ENCODE measurements at regions not wholly inside any gene's neighbourhood (a gene's known extent, or its start where the extent isn't known, plus 50 kb on each side); places are given as distances from the start of the nearest gene placed in this dataset.

GRCh38 chr7:50166997-50167965 is 74.2 kb upstream of the ZPBP start:
- H3K27me3 Mint-ChIP-seq, result no peaks in the 10 kb centered on the region
- no peaks in the 10 kb centered on the region for H3K9me3 Mint-ChIP-seq
- H3K36me3 Mint-ChIP-seq, result no peaks in the 10 kb centered on the region
- peak overlapping the region; percentile 19 to 39 (median 31) for H3K27ac Mint-ChIP-seq
- peaks cover 22 to 29% (median 22%) of the 10 kb centered on the region in 3 donors for H3K4me1 Mint-ChIP-seq
- H3K4me3 Mint-ChIP-seq, result peak overlapping the region in 2 of 4 donors; percentile 59 to 67

GRCh38 chr7:50164559-50165170 is 71.6 kb upstream of the ZPBP start:
- Mint-ChIP-seq H3K4me3 (peak overlapping the region in 1 of 4 donors; percentile 58), H3K27ac (no peak overlapping the region), H3K27me3 (no peaks in the 10 kb centered on the region), H3K36me3 (no peaks in the 10 kb centered on the region), H3K9me3 (no peaks in the 10 kb centered on the region), H3K4me1 (peaks cover 22 to 29% (median 22%) of the 10 kb centered on the region in 3 donors)

DNA sequence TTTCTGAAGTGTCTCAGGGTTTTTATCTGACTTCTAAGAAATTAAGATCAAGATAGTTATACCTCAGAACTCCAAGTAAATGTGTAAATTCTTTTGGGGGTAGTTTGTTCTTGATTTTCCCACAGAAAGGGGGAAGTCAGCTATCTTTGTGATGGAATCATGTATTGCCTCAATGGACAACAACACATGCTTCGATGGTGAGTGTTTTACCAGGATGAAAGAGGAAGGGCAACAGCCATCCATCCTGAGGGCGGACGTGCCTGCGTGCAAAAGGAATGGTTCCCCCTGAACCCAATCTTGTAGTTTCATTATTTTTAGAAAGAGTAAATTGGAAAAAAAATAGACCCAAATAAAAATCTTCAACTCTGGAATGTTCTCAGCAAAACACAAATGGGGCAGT is 67.2 kb upstream of the ZPBP start:
- Mint-ChIP-seq H3K9me3 (no peaks in the 10 kb centered on the region), H3K27me3 (no peaks in the 10 kb centered on the region), H3K36me3 (no peaks in the 10 kb centered on the region), H3K4me3 (no peak overlapping the region), H3K4me1 (peaks cover 16 to 18% (median 16%) of the 10 kb centered on the region in 3 donors), H3K27ac (no peak overlapping the region)

GRCh38 chr7:50159154-50159553 is 66.1 kb upstream of the ZPBP start:
- H3K4me3 Mint-ChIP-seq, result no peak overlapping the region

DNA sequence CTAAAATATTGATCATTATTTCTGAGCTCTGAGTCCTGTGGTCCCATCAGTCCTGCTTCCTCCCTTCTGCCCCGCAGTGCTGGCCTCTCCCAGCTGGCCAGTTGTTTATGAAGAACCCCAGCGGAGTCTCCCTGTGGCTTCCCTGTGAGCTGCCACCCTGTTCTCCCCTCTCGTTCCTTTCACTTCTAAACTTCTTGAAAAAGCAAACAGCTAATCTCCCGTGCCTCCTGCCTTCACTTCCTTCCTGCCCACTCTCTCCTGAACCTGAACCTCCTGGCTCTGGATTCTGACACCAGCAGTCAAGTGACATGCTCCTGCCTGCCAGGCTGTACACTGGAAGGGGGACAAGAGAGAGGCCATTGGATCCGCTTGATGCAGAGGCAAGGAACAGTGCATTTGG is 63.7 kb upstream of the ZPBP start:
- Mint-ChIP-seq H3K4me1 (peaks cover 15 to 20% (median 17%) of the 10 kb centered on the region in 3 donors), H3K36me3 (no peaks in the 10 kb centered on the region), H3K27ac (peak overlapping the region in 1 of 3 donors; percentile 28), H3K4me3 (peak overlapping the region in 1 of 4 donors; percentile 84), H3K27me3 (no peaks in the 10 kb centered on the region), H3K9me3 (no peaks in the 10 kb centered on the region)

More at GRCh38 chr7:50159154-50159553, 66.1 kb upstream of the ZPBP start:
- Mint-ChIP-seq H3K9me3 (no peaks in the 10 kb centered on the region), H3K27ac (no peak overlapping the region), H3K4me1 (peaks cover 8 to 15% (median 10%) of the 10 kb centered on the region in 3 donors), H3K36me3 (no peaks in the 10 kb centered on the region), H3K27me3 (no peaks in the 10 kb centered on the region)

DNA sequence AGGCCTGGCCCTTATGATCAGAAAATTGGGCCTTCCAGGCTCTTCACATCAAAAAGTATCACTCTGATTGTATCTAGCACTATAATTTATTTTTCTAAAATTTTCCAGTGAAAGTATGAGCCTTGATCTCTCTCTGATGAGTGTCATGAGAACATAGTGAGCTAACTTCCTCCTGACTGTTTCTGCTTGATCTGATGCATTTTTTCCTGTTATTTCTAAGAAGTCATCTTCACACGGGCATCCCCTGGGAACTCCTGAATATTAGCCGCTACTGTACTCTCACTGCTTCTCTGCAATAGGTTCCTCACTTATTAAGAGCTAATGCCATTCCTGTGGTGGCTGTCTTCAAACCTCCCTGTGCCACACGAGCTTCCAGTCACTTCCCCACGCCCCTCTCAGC is 63.1 kb upstream of the ZPBP start:
- H3K27ac Mint-ChIP-seq, result no peak overlapping the region
- H3K9me3 Mint-ChIP-seq, result no peaks in the 10 kb centered on the region
- H3K4me1 Mint-ChIP-seq, result peaks cover 17 to 25% (median 22%) of the 10 kb centered on the region in 3 donors
- peak overlapping the region in 2 of 4 donors; percentile 32 to 48 for H3K4me3 Mint-ChIP-seq
- H3K36me3 Mint-ChIP-seq, result no peaks in the 10 kb centered on the region
- no peaks in the 10 kb centered on the region for H3K27me3 Mint-ChIP-seq

GRCh38 chr7:50155755-50156154 is 62.7 kb upstream of the ZPBP start:
- no peaks in the 10 kb centered on the region for H3K27me3 Mint-ChIP-seq
- H3K9me3 Mint-ChIP-seq, result no peaks in the 10 kb centered on the region
- H3K4me3 Mint-ChIP-seq, result no peak overlapping the region
- H3K4me1 Mint-ChIP-seq, result peaks cover 22 to 29% (median 25%) of the 10 kb centered on the region in 3 donors
- H3K27ac Mint-ChIP-seq, result peak overlapping the region in 1 of 3 donors; percentile 5
- H3K36me3 Mint-ChIP-seq, result no peaks in the 10 kb centered on the region

DNA sequence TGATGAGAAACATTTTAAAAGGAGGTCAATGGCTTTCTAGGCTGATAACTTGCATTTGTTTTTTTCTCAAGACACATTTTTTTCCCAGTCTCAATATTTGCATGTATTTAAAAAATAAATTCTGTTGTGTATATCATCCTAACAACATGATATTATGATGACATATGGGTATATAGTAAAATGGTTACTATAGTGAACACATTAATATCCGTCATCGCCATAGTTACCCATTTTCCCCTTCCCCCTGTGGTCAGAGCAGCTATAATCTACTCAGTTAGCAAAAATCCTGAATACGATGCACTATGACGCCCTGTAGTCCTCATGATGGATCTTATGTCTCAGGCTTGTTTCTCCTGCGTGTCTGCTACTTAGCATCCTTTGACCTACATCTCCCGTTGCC is 60.9 kb upstream of the ZPBP start:
- Mint-ChIP-seq H3K27me3 (no peaks in the 10 kb centered on the region), H3K4me1 (peaks cover 36 to 44% (median 41%) of the 10 kb centered on the region in 3 donors), H3K4me3 (no peak overlapping the region), H3K36me3 (no peaks in the 10 kb centered on the region), H3K27ac (peak overlapping the region in 1 of 3 donors; percentile 8), H3K9me3 (no peaks in the 10 kb centered on the region)

GRCh38 chr7:50153148-50153547 is 60.1 kb upstream of the ZPBP start:
- H3K9me3 Mint-ChIP-seq, result no peaks in the 10 kb centered on the region
- H3K36me3 Mint-ChIP-seq, result no peaks in the 10 kb centered on the region
- H3K4me1 Mint-ChIP-seq, result peaks cover 41 to 51% (median 47%) of the 10 kb centered on the region in 3 donors
- no peak overlapping the region for H3K4me3 Mint-ChIP-seq
- no peaks in the 10 kb centered on the region for H3K27me3 Mint-ChIP-seq
- H3K27ac Mint-ChIP-seq, result peak overlapping the region in 1 of 3 donors; percentile 46

- Mint-ChIP-seq H3K27me3 (no peaks in the 10 kb centered on the region), H3K4me3 (no peak overlapping the region), H3K9me3 (no peaks in the 10 kb centered on the region), H3K36me3 (no peaks in the 10 kb centered on the region), H3K27ac (peak overlapping the region in 2 of 3 donors; percentile 46 to 52), H3K4me1 (peaks cover 47 to 57% (median 54%) of the 10 kb centered on the region in 3 donors)
Measured at GRCh38 chr7:50152486-50152885, 59.4 kb upstream of the ZPBP start.

DNA sequence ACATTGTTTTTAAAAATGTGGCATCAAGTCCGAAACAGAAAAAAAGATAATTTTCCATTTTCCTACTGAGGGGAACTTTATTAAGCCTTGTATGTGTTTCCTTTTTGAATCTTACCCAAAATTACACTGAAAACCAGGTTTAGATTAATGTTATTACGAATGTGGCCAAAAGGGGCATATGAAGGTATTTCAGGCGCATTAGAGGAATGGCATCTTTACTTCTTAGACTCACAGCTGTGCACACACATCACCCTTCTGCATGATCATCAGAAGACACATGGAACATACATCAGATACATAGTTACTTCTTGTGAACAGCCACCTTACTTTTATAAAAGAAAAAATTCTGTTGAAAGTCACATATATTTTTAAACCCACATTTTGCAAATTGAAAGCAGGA is 58.6 kb upstream of the ZPBP start:
- peaks cover 49 to 64% (median 52%) of the 10 kb centered on the region in 3 donors for H3K4me1 Mint-ChIP-seq
- H3K27ac Mint-ChIP-seq, result no peak overlapping the region
- no peaks in the 10 kb centered on the region for H3K9me3 Mint-ChIP-seq
- peak overlapping the region in 1 of 4 donors; percentile 6 for H3K4me3 Mint-ChIP-seq
- H3K36me3 Mint-ChIP-seq, result no peaks in the 10 kb centered on the region
- H3K27me3 Mint-ChIP-seq, result no peaks in the 10 kb centered on the region

DNA sequence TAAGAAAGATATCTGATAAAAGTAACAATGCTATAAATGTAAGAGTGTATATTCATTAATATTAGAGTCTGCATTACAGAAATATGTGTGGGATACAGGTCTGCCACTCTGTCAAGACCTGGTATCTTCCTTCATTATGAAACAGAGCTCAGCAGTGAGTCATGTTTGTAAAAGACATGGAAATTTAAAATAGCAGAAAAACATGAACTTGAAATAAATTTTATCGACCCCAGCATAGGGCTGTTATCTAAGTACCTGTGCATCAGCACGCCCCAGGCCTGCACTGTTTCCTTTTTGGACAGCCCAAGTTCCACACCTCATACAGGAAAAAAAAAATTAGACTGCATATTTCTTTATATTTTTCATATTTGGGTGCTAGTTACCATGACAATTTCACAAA is 58.0 kb upstream of the ZPBP start:
- Mint-ChIP-seq H3K27me3 (no peaks in the 10 kb centered on the region), H3K9me3 (no peaks in the 10 kb centered on the region), H3K27ac (peak overlapping the region; percentile 8 to 50 (median 18)), H3K4me3 (no peak overlapping the region), H3K36me3 (no peaks in the 10 kb centered on the region), H3K4me1 (peaks cover 49 to 65% (median 53%) of the 10 kb centered on the region in 3 donors)

- Mint-ChIP-seq H3K27me3 (no peaks in the 10 kb centered on the region), H3K9me3 (no peaks in the 10 kb centered on the region), H3K27ac (peak overlapping the region; percentile 33 to 96 (median 41)), H3K4me3 (peak overlapping the region in 3 of 4 donors; percentile 0 to 63 (median 4)), H3K36me3 (no peaks in the 10 kb centered on the region), H3K4me1 (peaks cover 53 to 72% (median 60%) of the 10 kb centered on the region in 3 donors)
Measured at GRCh38 chr7:50149369-50149768, 56.3 kb upstream of the ZPBP start.

DNA sequence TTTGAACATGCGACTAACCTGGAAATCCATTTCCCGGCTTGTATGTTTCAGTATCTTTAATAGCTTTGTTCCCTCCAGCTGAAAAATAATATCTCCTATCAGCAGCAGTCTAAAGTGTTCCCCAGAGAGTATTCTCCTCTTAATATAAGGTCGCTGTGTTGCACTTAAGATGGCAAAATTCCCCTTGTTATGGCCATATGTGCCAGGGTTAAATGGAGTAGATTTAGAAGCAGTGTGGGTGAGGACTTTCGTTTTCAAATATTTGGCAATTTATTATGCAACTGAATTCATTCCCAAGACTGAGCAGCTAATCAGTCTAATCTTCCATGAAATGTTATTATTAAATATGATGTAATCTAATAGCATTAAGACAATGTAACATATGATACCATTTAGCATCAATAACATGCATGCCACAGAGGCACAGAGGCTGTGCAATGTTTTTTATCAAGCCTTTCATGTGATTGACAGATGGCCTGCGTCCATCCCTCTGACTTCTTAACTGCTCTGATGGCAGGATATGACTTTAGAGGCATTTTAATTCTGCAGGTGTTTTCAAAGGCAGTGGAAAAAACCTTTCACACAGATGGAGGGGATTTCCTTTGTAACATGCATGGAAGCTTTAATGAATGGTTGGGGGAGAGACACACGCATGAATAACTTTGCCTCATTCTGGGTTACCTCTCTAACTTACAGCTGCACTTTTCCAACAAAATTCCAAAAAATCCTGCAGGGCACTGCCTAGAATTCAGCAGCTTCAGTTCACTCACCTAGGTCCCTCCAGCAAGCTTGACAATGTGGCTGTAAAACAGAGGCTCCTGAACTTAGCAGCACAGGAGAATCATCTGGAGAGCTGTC is 55.1 kb upstream of the ZPBP start:
- Mint-ChIP-seq H3K27me3 (no peaks in the 10 kb centered on the region), H3K36me3 (no peaks in the 10 kb centered on the region), H3K9me3 (no peaks in the 10 kb centered on the region), H3K4me3 (peak overlapping the region in 3 of 4 donors; percentile 19 to 78 (median 72)), H3K27ac (peak overlapping the region; percentile 41 to 96 (median 65)), H3K4me1 (peaks cover 53 to 70% (median 59%) of the 10 kb centered on the region in 3 donors)
